Heart left ventricle (tissue), 13 donors: ENCODE measurements at regions not wholly inside any gene's neighbourhood (a gene's known extent, or its start where the extent isn't known, plus 50 kb on each side); places are given as distances from the start of the nearest gene placed in this dataset.

Experiments
- POLR2A ChIP-seq, 2 donors: fragments of 450-650 bp; IDR thresholded peaks; one replicate each; pipeline ENCODE4 v1.6.1; 2017; ENCODE audit warnings: antibody characterized with exemption in 2 of 2, mild to moderate bottlenecking in 2 of 2, moderate library complexity in 2 of 2
- TF ChIP-seq, protein P1 (sequence below), 12 donors: fragments of 200-600 bp; sonication (generic) in 4 of 12; IDR thresholded peaks; one replicate each; pipeline versions ENCODE4 v1.5.0 to v1.8.0; 2018 to 2022; ENCODE audit warnings: antibody characterized with exemption in 12 of 12, mild to moderate bottlenecking in 5 of 12
- donor health status: ischemic (EF 13 %, LVEDD 7.1; RV severe dilation, severe dysfunction).
- donor health status: DM: no; HTN: yes; CAD: no.
- donor health status: DM: no; HTN: no; CAD: no.
- donor health status: ischemic (EF 25% LVEDD 6.9; RV normal size, moderate dysfunction).
- donor health status: ischemic (EF 25% LVEDD 5.7; RV mildly dilated, moderate dysfunction).
- donor health status: ischemic (EF 35%, LVEDD 5.7; RV mildly dilated, moderate dysfunction).
- donor health status: nonischemic (EF 11% LVEDD 7.7; RV severe dilation, severe dysfunction).
- donor health status: DM: yes; HTN: yes; CAD: no.
- donor health status: PGD.
- donor health status: ischemic (EF 29% LVEDD 5.4; RV normal size, mild dysfunction).
- donor health status: nonischemic (EF 23%, LVEDD 6.1; RV moderate dilation, normal function).

DNA sequence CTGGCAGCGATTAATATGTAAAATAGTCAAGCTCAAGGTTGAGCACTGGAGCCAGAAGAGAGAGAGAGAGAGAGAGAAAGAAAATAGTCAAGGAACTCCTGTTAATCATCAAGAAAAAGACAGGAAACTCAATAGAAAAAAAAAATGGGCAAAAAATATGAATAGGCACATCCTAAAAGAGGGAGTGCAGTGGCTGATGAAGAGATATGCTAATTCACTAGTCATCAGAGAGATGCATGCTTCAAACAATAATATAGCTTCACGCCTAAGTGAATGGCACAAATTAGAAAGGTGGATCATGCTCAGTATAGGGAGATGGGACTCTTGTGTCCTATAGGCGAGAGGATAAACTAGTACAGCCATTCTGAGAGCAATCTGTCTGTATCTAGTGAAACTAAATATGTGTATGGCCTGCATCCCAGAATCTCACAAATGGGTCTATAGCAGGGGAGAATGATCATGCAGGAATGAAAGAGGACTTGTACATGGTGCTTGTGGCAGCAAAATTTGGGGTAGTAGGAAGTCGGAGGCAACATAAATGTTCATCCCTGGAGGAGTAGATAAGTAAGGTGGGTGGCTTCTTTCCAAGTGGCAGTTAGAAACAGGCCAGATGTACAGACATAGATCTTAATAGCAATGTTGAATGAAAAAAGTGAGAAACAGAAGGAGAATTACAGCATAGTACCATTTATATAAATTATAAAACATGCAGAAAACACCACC, 176.8 kb downstream of the VEGFA start:
- no peak for TF ChIP-seq POLR2A (IDR thresholded peaks at IDR 0.05)
- TF ChIP-seq, protein P1, sequence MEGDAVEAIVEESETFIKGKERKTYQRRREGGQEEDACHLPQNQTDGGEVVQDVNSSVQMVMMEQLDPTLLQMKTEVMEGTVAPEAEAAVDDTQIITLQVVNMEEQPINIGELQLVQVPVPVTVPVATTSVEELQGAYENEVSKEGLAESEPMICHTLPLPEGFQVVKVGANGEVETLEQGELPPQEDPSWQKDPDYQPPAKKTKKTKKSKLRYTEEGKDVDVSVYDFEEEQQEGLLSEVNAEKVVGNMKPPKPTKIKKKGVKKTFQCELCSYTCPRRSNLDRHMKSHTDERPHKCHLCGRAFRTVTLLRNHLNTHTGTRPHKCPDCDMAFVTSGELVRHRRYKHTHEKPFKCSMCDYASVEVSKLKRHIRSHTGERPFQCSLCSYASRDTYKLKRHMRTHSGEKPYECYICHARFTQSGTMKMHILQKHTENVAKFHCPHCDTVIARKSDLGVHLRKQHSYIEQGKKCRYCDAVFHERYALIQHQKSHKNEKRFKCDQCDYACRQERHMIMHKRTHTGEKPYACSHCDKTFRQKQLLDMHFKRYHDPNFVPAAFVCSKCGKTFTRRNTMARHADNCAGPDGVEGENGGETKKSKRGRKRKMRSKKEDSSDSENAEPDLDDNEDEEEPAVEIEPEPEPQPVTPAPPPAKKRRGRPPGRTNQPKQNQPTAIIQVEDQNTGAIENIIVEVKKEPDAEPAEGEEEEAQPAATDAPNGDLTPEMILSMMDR (IDR thresholded peaks at IDR 0.05): no peak
